ENCODE measurements at regions not wholly inside any gene's neighbourhood (a gene's known extent, or its start where the extent isn't known, plus 50 kb on each side); places are given as distances from the start of the nearest gene placed in this dataset.
"Not testable (repeated sequence)": the region's sequence is repeated elsewhere in the genome, so short reads cannot be mapped to it uniquely, and the experiment has no call there.

GRCh38 chr9:29394855-29395254 is 1821.6 kb upstream of the C9orf72 start:
- no peak for DNase-seq (ENCODE audit: low read depth)

DNA sequence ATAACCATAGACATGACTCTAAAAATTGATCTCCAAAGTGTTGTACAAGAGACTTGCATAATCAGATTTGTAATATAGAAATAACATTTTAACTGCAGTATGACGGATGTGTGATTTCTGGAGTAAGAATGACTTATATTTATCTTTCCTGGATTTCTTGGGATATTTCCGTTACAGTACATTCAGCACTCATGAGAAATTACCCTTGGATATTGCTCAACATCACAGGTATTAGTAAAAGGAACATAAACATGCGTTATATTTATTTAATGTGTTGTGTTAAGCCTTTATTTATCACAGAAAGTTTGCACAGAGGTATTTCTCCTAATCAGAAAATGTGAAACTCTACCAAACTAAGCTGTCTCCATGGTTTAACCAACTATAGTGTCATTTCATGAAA is 1823.9 kb upstream of the C9orf72 start:
- no peak for DNase-seq (ENCODE audit: low read depth)

GRCh38 chr9:29416204-29416603 is 1842.9 kb upstream of the C9orf72 start:
- DNase-seq (ENCODE audit: low read depth), result no peak

DNA sequence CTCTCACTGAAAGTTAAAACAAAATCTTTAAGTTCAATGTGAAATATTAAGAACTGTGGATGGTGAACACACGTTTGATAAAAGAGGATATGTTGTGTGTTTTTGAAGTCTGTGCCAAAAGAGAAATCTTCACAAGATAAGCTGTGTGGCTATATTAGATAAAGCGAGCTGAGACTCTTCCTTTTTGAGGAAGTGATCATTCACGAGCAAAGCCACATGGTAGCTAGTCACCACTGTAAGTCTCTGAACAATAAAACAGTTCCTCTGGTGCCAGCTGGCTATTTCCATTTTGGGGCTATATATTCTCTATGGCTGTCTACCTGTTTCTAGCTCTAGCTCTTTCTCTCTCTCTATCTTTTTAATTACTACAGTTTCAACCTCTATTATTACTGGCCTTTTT is 1849.2 kb upstream of the C9orf72 start:
- DNase-seq (ENCODE audit: low read depth), result no peak

DNA sequence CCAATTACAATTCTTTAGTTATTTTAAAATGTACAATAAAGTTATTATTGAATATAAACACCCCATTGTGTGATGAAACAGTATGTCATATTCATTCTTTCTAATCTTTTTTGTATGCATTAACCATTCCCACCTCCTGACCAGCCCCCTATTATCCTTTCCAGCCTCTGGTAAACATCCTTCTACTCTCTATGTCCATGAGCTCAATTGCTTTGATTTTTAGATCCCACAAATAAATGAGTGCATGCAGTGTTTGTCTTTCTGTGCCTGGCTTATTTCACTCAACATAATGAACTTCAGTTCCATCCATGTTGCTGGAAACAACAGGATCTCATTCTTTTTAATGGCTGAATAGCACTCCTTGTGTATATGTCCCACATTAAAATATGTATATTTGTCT is 1858.9 kb upstream of the C9orf72 start:
- DNase-seq (ENCODE audit: low read depth), result no peak

DNA sequence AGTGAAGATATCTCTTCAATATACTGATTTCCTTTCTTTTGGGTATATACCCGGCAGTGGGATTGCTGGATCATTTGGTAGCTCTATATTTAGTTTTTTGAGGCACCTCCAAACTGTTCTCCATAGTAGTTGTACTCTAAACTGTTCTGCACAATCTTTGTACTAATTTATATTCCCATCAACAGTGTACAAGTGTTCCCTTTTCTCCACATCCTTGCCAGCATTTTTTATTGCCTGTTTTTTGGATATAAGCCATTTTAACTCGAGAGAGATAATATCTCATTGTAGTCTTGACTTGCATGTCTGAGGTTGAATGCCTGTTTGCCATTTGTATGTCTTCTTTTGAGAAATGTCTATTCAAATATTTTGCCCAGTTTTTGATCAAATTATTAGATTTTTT is 1859.4 kb upstream of the C9orf72 start:
- DNase-seq (ENCODE audit: low read depth), result not testable (repeated sequence)

DNA sequence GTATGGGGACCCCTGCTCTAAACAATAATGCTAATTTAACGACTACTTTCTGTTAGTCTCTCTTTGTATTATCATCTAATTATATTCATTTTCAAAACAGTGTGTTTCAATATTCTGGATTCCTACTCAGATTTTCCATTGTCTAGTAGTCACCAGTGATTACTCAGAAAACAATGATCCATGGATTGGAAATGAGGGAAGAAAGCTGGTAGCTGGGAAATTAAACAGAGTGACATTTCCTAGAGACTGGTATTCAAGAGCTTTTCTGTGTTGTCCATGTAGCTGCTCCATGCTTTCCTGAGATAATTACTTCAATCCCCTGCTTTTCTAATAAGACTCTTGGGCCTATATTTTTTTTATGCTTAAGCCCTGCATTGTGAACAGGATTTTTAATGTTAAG is 1862.1 kb upstream of the C9orf72 start:
- no peak for DNase-seq (ENCODE audit: low read depth)

GRCh38 chr9:29437526-29437925 is 1864.2 kb upstream of the C9orf72 start:
- DNase-seq (ENCODE audit: low read depth), result no peak

- no peak for DNase-seq (ENCODE audit: low read depth)
These were observed 1866.7 kb upstream of the C9orf72 start for GRCh38 chr9:29439961-29440360.

GRCh38 chr9:29440449-29440848 is 1867.2 kb upstream of the C9orf72 start:
- no peak for DNase-seq (ENCODE audit: low read depth)

- no peak for DNase-seq (ENCODE audit: low read depth)
These were observed 1872.5 kb upstream of the C9orf72 start for GRCh38 chr9:29445751-29446150.

DNA sequence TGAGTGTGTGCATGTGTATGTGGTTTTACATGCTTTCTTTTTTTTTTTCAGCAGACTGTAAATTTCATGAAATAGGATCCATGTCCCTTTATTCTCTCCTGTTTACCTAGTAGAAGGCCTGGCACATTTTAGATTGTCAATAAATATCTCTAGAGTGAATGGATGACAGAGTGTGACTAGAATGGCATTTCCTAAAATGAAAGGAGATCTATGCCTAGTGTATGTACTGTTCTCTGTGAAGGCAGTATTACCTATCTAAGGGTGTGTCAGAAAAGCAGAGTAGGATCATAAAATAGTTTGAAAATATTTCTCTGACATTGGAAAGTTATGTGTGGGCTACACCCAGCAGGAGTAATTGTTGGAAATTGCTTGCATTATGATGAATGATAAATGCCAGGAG is 1876.0 kb upstream of the C9orf72 start:
- no peak for DNase-seq (ENCODE audit: low read depth)

- DNase-seq (ENCODE audit: low read depth), result not testable (repeated sequence)
These were observed 1877.1 kb upstream of the C9orf72 start for GRCh38 chr9:29450343-29450875.

GRCh38 chr9:29456940-29457339 is 1883.7 kb upstream of the C9orf72 start:
- no peak for DNase-seq (ENCODE audit: low read depth)

DNA sequence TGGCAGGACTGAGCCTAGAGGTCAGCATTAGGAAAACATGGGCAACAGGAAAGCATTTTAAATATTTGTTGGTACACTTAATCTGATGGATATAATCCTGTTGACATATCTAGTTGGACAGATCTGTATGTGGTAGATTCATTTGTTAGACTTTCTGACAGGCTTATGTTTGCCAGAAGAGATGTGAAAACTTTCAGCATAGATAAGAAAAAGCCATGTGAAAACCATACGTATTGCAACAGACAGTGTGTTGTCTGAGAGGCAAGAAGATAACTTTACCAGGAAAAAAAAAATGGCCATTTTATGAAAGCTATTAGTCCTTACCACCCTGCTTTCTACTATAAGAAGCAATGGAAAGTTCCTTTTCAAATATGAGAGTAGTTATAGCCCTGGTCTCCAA is 1902.2 kb upstream of the C9orf72 start:
- DNase-seq (ENCODE audit: low read depth), result no peak

DNA sequence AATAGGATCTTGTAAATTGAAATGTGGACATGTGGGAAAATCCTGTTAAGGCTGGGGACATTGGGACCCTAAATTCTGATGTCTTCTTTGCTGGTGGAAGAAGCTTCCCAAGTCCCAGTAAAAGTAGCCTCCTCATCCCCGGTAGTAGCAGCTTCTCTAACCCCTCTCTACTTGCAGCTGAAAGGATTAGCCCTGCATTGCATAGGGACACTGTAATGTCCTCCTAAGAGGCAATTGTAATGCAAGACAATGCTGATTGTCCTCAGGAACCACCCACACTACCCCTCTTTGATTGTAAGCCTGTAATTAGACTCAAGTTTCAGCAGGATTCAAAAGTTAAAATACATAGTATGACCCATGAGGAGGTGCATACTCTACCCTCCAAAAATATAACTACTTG is 1938.4 kb upstream of the C9orf72 start:
- DNase-seq (ENCODE audit: low read depth), result no peak

- no peak for DNase-seq (ENCODE audit: low read depth)
These were observed 1941.1 kb upstream of the C9orf72 start for GRCh38 chr9:29514336-29514735.

- DNase-seq (ENCODE audit: low read depth), result no peak
These were observed 1941.6 kb upstream of the C9orf72 start for GRCh38 chr9:29514862-29515261.

- no peak for DNase-seq (ENCODE audit: low read depth)
These were observed 1975.2 kb upstream of the C9orf72 start for GRCh38 chr9:29548436-29548835.

- DNase-seq (ENCODE audit: low read depth), result no peak
These were observed 1982.2 kb upstream of the C9orf72 start for GRCh38 chr9:29555502-29555901.

DNA sequence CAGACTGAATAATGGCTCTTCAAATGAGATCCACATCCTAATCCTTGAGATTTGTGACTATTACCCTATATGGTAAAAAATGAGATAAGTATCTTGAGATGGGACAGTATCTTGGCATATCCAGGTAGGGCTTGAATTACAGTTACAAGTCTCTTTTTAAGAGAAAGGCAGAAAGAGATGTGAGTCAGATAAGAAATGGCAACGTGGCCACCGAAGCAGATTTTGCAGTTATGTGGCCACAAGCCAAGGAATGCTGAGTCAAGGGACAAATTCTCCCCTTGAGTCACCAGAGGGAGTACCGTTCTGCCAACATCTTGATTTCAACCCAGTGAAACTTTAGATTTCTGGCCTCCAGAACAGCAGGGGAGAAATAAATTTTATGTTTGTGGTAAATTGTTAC is 1983.0 kb upstream of the C9orf72 start:
- DNase-seq (ENCODE audit: low read depth), result no peak

DNA sequence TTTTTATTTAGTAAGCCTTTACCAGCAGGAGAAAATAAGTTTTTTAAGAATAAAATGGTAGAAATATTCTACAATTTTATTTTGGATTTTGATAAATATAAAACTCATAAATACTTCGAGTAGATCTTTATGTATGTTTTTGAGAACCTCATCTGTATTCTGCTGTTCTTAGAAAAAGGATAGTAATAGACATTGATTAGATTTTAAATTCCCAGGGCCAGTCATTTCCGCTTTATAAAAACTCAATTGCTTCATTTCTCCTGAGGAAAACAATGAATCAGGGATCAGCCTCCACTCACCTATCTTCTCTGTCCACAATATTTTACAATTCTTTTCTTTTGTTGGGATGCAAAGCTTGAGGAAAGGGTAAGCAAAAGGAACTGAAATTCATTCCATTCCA is 1983.5 kb upstream of the C9orf72 start:
- no peak for DNase-seq (ENCODE audit: low read depth)

GRCh38 chr9:29564564-29564963 is 1991.3 kb upstream of the C9orf72 start:
- no peak for DNase-seq (ENCODE audit: low read depth)

DNA sequence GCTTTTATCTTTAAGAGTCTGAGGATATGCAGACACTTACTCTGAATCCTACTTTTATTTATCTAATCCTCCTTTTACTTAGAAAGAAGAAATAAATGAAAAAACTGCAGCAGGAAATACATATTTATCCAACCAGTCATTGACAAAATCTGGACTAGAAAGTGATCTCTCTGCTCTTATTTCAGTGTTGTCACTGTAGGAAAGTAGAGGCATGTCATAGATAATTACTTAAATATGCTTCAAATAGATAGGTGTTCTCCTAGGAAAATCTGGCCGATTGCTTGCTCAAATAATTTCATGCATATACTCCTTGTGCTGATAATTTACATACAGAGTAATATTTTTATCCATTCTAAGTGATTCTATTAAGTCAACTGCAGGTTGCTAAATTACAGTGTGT is 2001.9 kb upstream of the C9orf72 start:
- no peak for DNase-seq (ENCODE audit: low read depth)

- DNase-seq (ENCODE audit: low read depth), result no peak
These were observed 2015.1 kb upstream of the C9orf72 start for GRCh38 chr9:29588361-29588760.
